Endothelial cell (in vitro differentiated cells): ENCODE measurements at regions not wholly inside any gene's neighbourhood (a gene's known extent, or its start where the extent isn't known, plus 50 kb on each side); places are given as distances from the start of the nearest gene placed in this dataset.

Experiments used
- DNase-seq: peaks from one replicate; pipeline ENCODE4 v3.0.0; 2021; ENCODE audit warnings: low spot score
- H3K27ac Mint-ChIP-seq: one replicate; pipeline ENCODE4 v1.8.0; 2021; ENCODE audit warnings: mixed read lengths, inconsistent platforms; ENCODE audit not compliant: unreplicated experiment
- H3K27me3 Mint-ChIP-seq: one replicate; pipeline ENCODE4 v1.8.0; 2021; ENCODE audit warnings: mild to moderate bottlenecking, moderate library complexity, mixed read lengths, inconsistent platforms; ENCODE audit not compliant: unreplicated experiment
- H3K36me3 Mint-ChIP-seq: one replicate; pipeline ENCODE4 v1.8.0; 2021; ENCODE audit warnings: mild to moderate bottlenecking, low read depth, mixed read lengths, inconsistent platforms; ENCODE audit not compliant: unreplicated experiment
- H3K4me1 Mint-ChIP-seq: one replicate; pipeline ENCODE4 v1.8.0; 2021; ENCODE audit warnings: mild to moderate bottlenecking, mixed read lengths, inconsistent platforms; ENCODE audit not compliant: unreplicated experiment
- H3K4me3 Mint-ChIP-seq: one replicate; pipeline ENCODE4 v1.8.0; 2021; ENCODE audit warnings: mild to moderate bottlenecking, mixed read lengths, inconsistent platforms; ENCODE audit not compliant: unreplicated experiment
- H3K9me3 Mint-ChIP-seq: one replicate; pipeline ENCODE4 v1.8.0; 2021; ENCODE audit warnings: mixed read lengths, inconsistent platforms; ENCODE audit not compliant: unreplicated experiment
- CTCF ChIP-seq: fragments of 200-600 bp; sonication (generic); IDR thresholded peaks from one replicate; pipeline ENCODE4 v1.5.0; 2021; ENCODE audit warnings: antibody characterized with exemption; ENCODE audit not compliant: unreplicated experiment

GRCh38 chr1:80221319-80221718 lies 1214.8 kb upstream of the ADGRL4 start:
- Mint-ChIP-seq H3K27ac (no peak overlapping the region), H3K27me3 (no peaks in the 10 kb centered on the region), H3K4me3 (no peak overlapping the region), H3K9me3 (no peaks in the 10 kb centered on the region), H3K4me1 (no peaks in the 10 kb centered on the region), H3K36me3 (no peaks in the 10 kb centered on the region)
- DNase-seq, result no peak
- TF ChIP-seq CTCF, result no peak

GRCh38 chr1:80218112-80218511 lies 1211.6 kb upstream of the ADGRL4 start:
- Mint-ChIP-seq H3K36me3 (no peaks in the 10 kb centered on the region), H3K4me1 (no peaks in the 10 kb centered on the region), H3K4me3 (no peak overlapping the region), H3K27me3 (no peaks in the 10 kb centered on the region), H3K27ac (no peak overlapping the region), H3K9me3 (no peaks in the 10 kb centered on the region)
- peak; percentile 66 for TF ChIP-seq CTCF
- DNase-seq, result peak; percentile 19

- DNase-seq, result peak; percentile 13
- Mint-ChIP-seq H3K4me1 (no peaks in the 10 kb centered on the region), H3K4me3 (no peak overlapping the region)
Measured at GRCh38 chr1:80217377-80217986, 1211.0 kb upstream of the ADGRL4 start.

GRCh38 chr1:80214888-80215540 lies 1208.5 kb upstream of the ADGRL4 start:
- Mint-ChIP-seq H3K27ac (no peak overlapping the region), H3K9me3 (no peaks in the 10 kb centered on the region), H3K4me1 (no peaks in the 10 kb centered on the region), H3K4me3 (no peak overlapping the region), H3K27me3 (no peaks in the 10 kb centered on the region), H3K36me3 (no peaks in the 10 kb centered on the region)
- no peak for TF ChIP-seq CTCF
- no peak for DNase-seq

More at GRCh38 chr1:80217377-80217986, 1211.0 kb upstream of the ADGRL4 start:
- Mint-ChIP-seq H3K36me3 (no peaks in the 10 kb centered on the region), H3K27me3 (no peaks in the 10 kb centered on the region), H3K27ac (no peak overlapping the region), H3K9me3 (no peaks in the 10 kb centered on the region)
- no peak for TF ChIP-seq CTCF

GRCh38 chr1:80212948-80213347 lies 1206.4 kb upstream of the ADGRL4 start:
- no peak for DNase-seq
- no peak for TF ChIP-seq CTCF
- H3K4me3 Mint-ChIP-seq, result no peak overlapping the region
- H3K9me3 Mint-ChIP-seq, result no peaks in the 10 kb centered on the region
- H3K4me1 Mint-ChIP-seq, result no peaks in the 10 kb centered on the region
- no peaks in the 10 kb centered on the region for H3K27me3 Mint-ChIP-seq
- H3K27ac Mint-ChIP-seq, result no peak overlapping the region
- no peaks in the 10 kb centered on the region for H3K36me3 Mint-ChIP-seq
